H1 (cell line): ENCODE measurements at regions not wholly inside any gene's neighbourhood (a gene's known extent, or its start where the extent isn't known, plus 50 kb on each side); places are given as distances from the start of the nearest gene placed in this dataset.

Experiments used
- CTCF ChIA-PET: fragments of 300-600 bp; sonication (Branson Sonifier 250); formaldehyde crosslinking; loops from one replicate; lab custom pipeline; 2021; ENCODE audit not compliant: partially characterized antibody; lab: Charles Lee
- POLR2A ChIA-PET: fragments of 300-600 bp; sonication (Branson Sonifier 250); formaldehyde crosslinking; loops from one replicate; lab custom pipeline; 2021; ENCODE audit warnings: inconsistent platforms; ENCODE audit not compliant: partially characterized antibody; lab: Charles Lee
- DNase-seq, 2 experiments: peaks; one replicate each; pipeline versions ENCODE4 v3.0.0 to v3.0.0-alpha.2; 2010 to 2022; ENCODE audit warnings: low spot score in 2 of 2, low read depth in 1 of 2, mixed read lengths in 1 of 2
- FAIRE-seq: peaks from 2 replicates; lab custom pipeline; 2011; peaks lifted over from hg19 to GRCh38; lab: Jason Lieb, UNC
- H2AFZ ChIP-seq: 2 replicates; pipeline ENCODE4 v1.8.1; 2012; ENCODE audit warnings: low read length, inconsistent platforms
- H2AK5ac ChIP-seq: 2 replicates; pipeline ENCODE4 v1.6.1; 2013; ENCODE audit warnings: low read depth, low read length
- H2BK120ac ChIP-seq: replicated peaks from 2 replicates; pipeline ENCODE3; 2013; ENCODE audit warnings: low read depth, low read length, inconsistent platforms
- H2BK12ac ChIP-seq: 2 replicates; pipeline ENCODE4 v1.6.1; 2013; ENCODE audit warnings: low read depth, low read length
- H2BK15ac ChIP-seq: 2 replicates; pipeline ENCODE4 v1.6.1; 2013; ENCODE audit warnings: low read length
- H2BK20ac ChIP-seq: 2 replicates; pipeline ENCODE4 v1.6.1; 2013; ENCODE audit warnings: low read length
- H2BK5ac ChIP-seq: 2 replicates; pipeline ENCODE4 v1.6.1; 2013; ENCODE audit warnings: low read depth, low read length
- H3K14ac ChIP-seq: 2 replicates; pipeline ENCODE4 v1.6.1; 2013; ENCODE audit warnings: inconsistent platforms; ENCODE audit not compliant: insufficient read length
- H3K18ac ChIP-seq: 2 replicates; pipeline ENCODE4 v1.6.1; 2013; ENCODE audit warnings: low read length; ENCODE audit errors: extremely low read depth
- H3K23ac ChIP-seq: 2 replicates; pipeline ENCODE4 v1.6.1; 2013; ENCODE audit warnings: inconsistent platforms; ENCODE audit not compliant: insufficient read length
- H3K23me2 ChIP-seq: 2 replicates; pipeline ENCODE4 v1.6.1; 2013; ENCODE audit warnings: low read depth, low read length
- H3K27ac ChIP-seq: 2 replicates; pipeline ENCODE4 v1.6.1; 2011; ENCODE audit warnings: low read depth, low read length, inconsistent platforms
- H3K27me3 ChIP-seq, 4 experiments: replicated peaks in 1 of 4; 1 replicate in 1 of 4; 2 replicates in 3 of 4; pipeline versions ENCODE4 v1.6.1 to v1.8.1; 2011 to 2013; ENCODE audit warnings: low read length in 3 of 4, mild to moderate bottlenecking in 3 of 4, inconsistent platforms in 2 of 4, mixed read lengths in 2 of 4, moderate library complexity in 1 of 4; ENCODE audit not compliant: control insufficient read depth in 3 of 4, insufficient read depth in 3 of 4; ENCODE audit errors: extremely low read depth in 1 of 4
- H3K36me3 ChIP-seq, 4 experiments: 2 replicates each; pipeline versions ENCODE4 v1.6.1 to v1.8.1; 2011 to 2013; ENCODE audit warnings: mild to moderate bottlenecking in 4 of 4, low read length in 3 of 4, moderate library complexity in 2 of 4, control low read depth in 1 of 4, inconsistent platforms in 1 of 4; ENCODE audit not compliant: insufficient read depth in 4 of 4, control insufficient read depth in 2 of 4
- H3K4ac ChIP-seq: replicated peaks from 2 replicates; pipeline ENCODE3; 2013; ENCODE audit warnings: low read length, low read depth, mixed read lengths, inconsistent platforms; ENCODE audit not compliant: insufficient read length
- H3K4me1 ChIP-seq, 4 experiments: replicated peaks in 1 of 4; 1 replicate in 1 of 4; 2 replicates in 3 of 4; pipeline versions ENCODE4 v1.6.1 to v1.8.1; 2011 to 2013; ENCODE audit warnings: low read length in 3 of 4, inconsistent platforms in 2 of 4, mixed read lengths in 1 of 4; ENCODE audit not compliant: insufficient read depth in 4 of 4, control insufficient read depth in 3 of 4
- H3K4me2 ChIP-seq, 2 experiments: 2 replicates each; pipeline versions ENCODE4 v1.6.1 to v1.8.1; 2011 to 2013; ENCODE audit warnings: low read depth in 2 of 2, low read length in 2 of 2, control low read depth in 1 of 2, inconsistent platforms in 1 of 2, mild to moderate bottlenecking in 1 of 2; ENCODE audit not compliant: insufficient read depth in 1 of 2
- H3K4me3 ChIP-seq, 4 experiments: fragments of 200-600, 300-600 bp in 1 of 4; sonication (generic), shearing (Covaris generic), sonication (Bioruptor Twin) in 1 of 4; 2 replicates each; pipeline versions ENCODE4 v1.5.1 to v1.8.1; 2011 to 2016; ENCODE audit warnings: low read length in 4 of 4, low read depth in 3 of 4, control low read depth in 2 of 4, inconsistent platforms in 2 of 4, mild to moderate bottlenecking in 2 of 4, mixed read lengths in 1 of 4, moderate library complexity in 1 of 4; ENCODE audit not compliant: insufficient read depth in 2 of 4; ENCODE audit errors: extremely low read depth in 1 of 4
- H3K56ac ChIP-seq: replicated peaks from 2 replicates; pipeline ENCODE3; 2013; ENCODE audit warnings: low read depth, mild to moderate bottlenecking, mixed read lengths, low read length, inconsistent platforms; ENCODE audit not compliant: insufficient read length
- H3K79me1 ChIP-seq: 2 replicates; pipeline ENCODE4 v1.6.1; 2013; ENCODE audit warnings: low read depth, low read length, control low read depth
- H3K79me2 ChIP-seq, 2 experiments: 2 replicates each; pipeline versions ENCODE4 v1.6.1 to v1.8.1; 2012 to 2013; ENCODE audit warnings: low read length in 2 of 2, mild to moderate bottlenecking in 2 of 2, inconsistent platforms in 1 of 2; ENCODE audit not compliant: insufficient read depth in 2 of 2, control insufficient read depth in 1 of 2
- H3K9ac ChIP-seq, 4 experiments: replicated peaks in 1 of 4; 1 replicate in 1 of 4; 2 replicates in 3 of 4; pipeline versions ENCODE4 v1.6.1 to v1.8.1; 2011 to 2013; ENCODE audit warnings: low read depth in 3 of 4, low read length in 3 of 4, control low read depth in 2 of 4, mild to moderate bottlenecking in 2 of 4, moderate library complexity in 2 of 4, inconsistent platforms in 1 of 4; ENCODE audit errors: extremely low read depth in 1 of 4
- H3K9me3 ChIP-seq, 2 experiments: 2 replicates each; pipeline versions ENCODE4 v1.6.1 to v1.8.1; 2012 to 2013; ENCODE audit warnings: mild to moderate bottlenecking in 2 of 2, moderate library complexity in 2 of 2, control low read depth in 1 of 2, inconsistent platforms in 1 of 2, low read depth in 1 of 2, low read length in 1 of 2, mixed read lengths in 1 of 2; ENCODE audit not compliant: insufficient read depth in 2 of 2
- H4K20me1 ChIP-seq, 2 experiments: replicated peaks in 1 of 2; 2 replicates each; pipeline versions ENCODE3 to v1.8.1; 2011 to 2013; ENCODE audit warnings: inconsistent platforms in 2 of 2, low read length in 2 of 2, mild to moderate bottlenecking in 1 of 2; ENCODE audit not compliant: insufficient read depth in 2 of 2, control insufficient read depth in 1 of 2
- H4K5ac ChIP-seq: 2 replicates; pipeline ENCODE4 v1.6.1; 2013; ENCODE audit warnings: low read length, low read depth, mixed read lengths, inconsistent platforms; ENCODE audit not compliant: insufficient read length
- H4K8ac ChIP-seq: 2 replicates; pipeline ENCODE4 v1.8.0; 2013; ENCODE audit warnings: mild to moderate bottlenecking, moderate library complexity, low read length, inconsistent platforms; ENCODE audit not compliant: insufficient read depth; ENCODE audit errors: extremely low read depth
- H4K91ac ChIP-seq: replicated peaks from 2 replicates; pipeline ENCODE3; 2013; ENCODE audit warnings: low read length, mixed read lengths, inconsistent platforms; ENCODE audit not compliant: insufficient read length
- ATF3 ChIP-seq: IDR thresholded peaks from 2 replicates; pipeline ENCODE4 v1.6.1; 2011; ENCODE audit warnings: low read depth, mild to moderate bottlenecking, low read length; ENCODE audit not compliant: insufficient read depth
- CBX8 ChIP-seq: fragments of 300-800, 300-1000 bp; sonication (generic); IDR thresholded peaks from 2 replicates; pipeline ENCODE4 v1.7.1; 2016; ENCODE audit warnings: low read depth, low read length, borderline replicate concordance
- CTCF ChIP-seq, 3 experiments: IDR thresholded peaks; 1 replicate in 2 of 3; 2 replicates in 1 of 3; pipeline versions ENCODE4 v1.5.1 to v1.6.1; 2011; ENCODE audit warnings: low read length in 3 of 3, mild to moderate bottlenecking in 3 of 3, inconsistent platforms in 2 of 3, low read depth in 1 of 3, moderate library complexity in 1 of 3; ENCODE audit not compliant: insufficient read depth in 1 of 3; ENCODE audit errors: control extremely low read depth in 1 of 3
- GABPA ChIP-seq: IDR thresholded peaks from 2 replicates; pipeline ENCODE4 v1.6.1; 2011; ENCODE audit warnings: mild to moderate bottlenecking, low read length, moderate library complexity, borderline replicate concordance; ENCODE audit not compliant: insufficient read depth
- HDAC2 ChIP-seq, 2 experiments: fragments of 300-600 bp in 1 of 2; sonication (generic) in 1 of 2; IDR thresholded peaks; 2 replicates each; pipeline ENCODE4 v1.6.1; 2011 to 2012; ENCODE audit warnings: low read depth in 2 of 2, low read length in 2 of 2, mild to moderate bottlenecking in 2 of 2, moderate library complexity in 2 of 2, borderline replicate concordance in 1 of 2, inconsistent platforms in 1 of 2
- JUND ChIP-seq: IDR thresholded peaks from 2 replicates; pipeline ENCODE4 v1.6.1; 2011; ENCODE audit warnings: mild to moderate bottlenecking, improper control_type of control experiment, low read length
- SIN3A ChIP-seq, 2 experiments: IDR thresholded peaks in 1 of 2; conservative IDR thresholded peaks in 1 of 2; 2 replicates each; pipeline ENCODE4 v1.6.1; 2011 to 2012; ENCODE audit warnings: low read length in 2 of 2, improper control_type of control experiment in 1 of 2, low read depth in 1 of 2, mild to moderate bottlenecking in 1 of 2
- USF2 ChIP-seq: IDR thresholded peaks from 2 replicates; pipeline ENCODE4 v1.6.1; 2011; ENCODE audit warnings: low read length, improper control_type of control experiment
- WGBS, 2 experiments: shearing (Covaris generic) in 1 of 2; methylation state at CpG; one replicate each; pipeline versions ENCODE4 v1.1.6 to v1.1.7; 2013 to 2015; ENCODE audit warnings: low lambda C conversion rate in 2 of 2, mixed read lengths in 2 of 2, inconsistent platforms in 1 of 2, low coverage in 1 of 2, missing lambda C conversion rate in 1 of 2; ENCODE audit not compliant: insufficient replicate concordance in 2 of 2, insufficient coverage in 1 of 2, insufficient read length in 1 of 2; ENCODE audit errors: extremely low coverage in 1 of 2, missing lambda C conversion rate in 1 of 2; 5-methylcytosine and 5-hydroxymethylcytosine counted together

- no peak overlapping the region for H4K5ac ChIP-seq
- no peaks in the 10 kb centered on the region for H3K36me3 ChIP-seq
- no peak overlapping the region for H3K14ac ChIP-seq
- H2BK5ac ChIP-seq, result no peak overlapping the region
- DNase-seq (no peak), FAIRE-seq (no peak)
- H3K27ac ChIP-seq, result no peak overlapping the region
- H3K56ac ChIP-seq, result no peak overlapping the region
- no peak overlapping the region for H3K23ac ChIP-seq
- H2AFZ ChIP-seq, result no peak overlapping the region
- H3K79me2 ChIP-seq, result no peaks in the 10 kb centered on the region
- no peak overlapping the region for H2AK5ac ChIP-seq
- H3K9me3 ChIP-seq, result no peaks in the 10 kb centered on the region
- H3K79me1 ChIP-seq, result no peaks in the 10 kb centered on the region
- no peak overlapping the region for H3K18ac ChIP-seq
- H3K4me3 ChIP-seq, result peak overlapping the region in 1 of 4 experiments; percentile 19; a peak in 1 of 8 replicates
- whole genome bisulfite sequencing, 2 experiments, result 72% methylated on average over 7 of the region's 7 CpGs; no CpG with 5 or more reads in 1 of the 2 experiments
- H2BK12ac ChIP-seq, result no peak overlapping the region
- no peak overlapping the region for H2BK15ac ChIP-seq
- H4K91ac ChIP-seq, result no peak overlapping the region
- H2BK20ac ChIP-seq, result no peak overlapping the region
- ChIA-PET POLR2A (no interaction called here), CTCF (interaction anchor here (0.7 to 2.9 kb wide), 6 partner anchors 22 to 112 kb away, joined by 3 to 10 read pairs (median 4); no protein-coding TSS in a partner anchor)
- H4K8ac ChIP-seq, result no peak overlapping the region
- no peak overlapping the region for H2BK120ac ChIP-seq
- H4K20me1 ChIP-seq, result peaks cover 0 to 13% of the 10 kb centered on the region in 2 experiments
- H3K4me2 ChIP-seq, result peak overlapping the region; percentile 91 to 95; a peak in 2 of 4 replicates
- no peak overlapping the region for H3K9ac ChIP-seq
- peaks cover 51 to 65% (median 60%) of the 10 kb centered on the region in 4 experiments for H3K27me3 ChIP-seq
- no peak overlapping the region for H3K4ac ChIP-seq
- H3K4me1 ChIP-seq, result peaks cover 4 to 16% (median 11%) of the 10 kb centered on the region in 4 experiments
- H3K23me2 ChIP-seq, result peaks cover 24% of the 10 kb centered on the region
- no peak for TF ChIP-seq CTCF (IDR thresholded peaks at IDR 0.05; ENCODE audit: control extremely low read depth in 1 of 3, insufficient read depth in 1 of 3, low read depth in 1 of 3, low read length in 3 of 3)
- TF ChIP-seq GABPA, result no peak
- TF ChIP-seq JUND, result no peak
- no peak for TF ChIP-seq ATF3
- no peak for TF ChIP-seq USF2
- TF ChIP-seq SIN3A (conservative IDR thresholded peaks at IDR 0.05 in 1 of 2, IDR thresholded peaks at IDR 0.05 in 1 of 2; ENCODE audit: low read depth in 1 of 2, low read length in 2 of 2), result no peak
- no peak for TF ChIP-seq HDAC2 (IDR thresholded peaks at IDR 0.05; ENCODE audit: borderline replicate concordance in 1 of 2, low read depth in 2 of 2, low read length in 2 of 2)
- TF ChIP-seq CBX8, result no peak
Measured at GRCh38 chr6:165985281-165985805, 182.3 kb downstream of the TBXT start.
